KG1 (cell line): ENCODE measurements at regions not wholly inside any gene's neighbourhood (a gene's known extent, or its start where the extent isn't known, plus 50 kb on each side); places are given as distances from the start of the nearest gene placed in this dataset.
"Not testable (repeated sequence)": the region's sequence is repeated elsewhere in the genome, so short reads cannot be mapped to it uniquely, and the experiment has no call there.

Experiments
- DNase-seq: peaks from one replicate; lab custom pipeline; 2025; lab: John Stamatoyannopoulos, UW

- DNase-seq = no peak
Observed at GRCh38 chr21:38614558-38614957, 116.3 kb upstream of the ERG start.

- no peak for DNase-seq
Observed at GRCh38 chr21:38619480-38619879, 121.2 kb upstream of the ERG start.

GRCh38 chr21:38619992-38620479 lies 121.8 kb upstream of the ERG start:
- no peak for DNase-seq

GRCh38 chr21:38621132-38621531 lies 122.9 kb upstream of the ERG start:
- no peak for DNase-seq

GRCh38 chr21:38622081-38622826 lies 124.0 kb upstream of the ERG start:
- DNase-seq = no peak

GRCh38 chr21:38622827-38623209 lies 124.5 kb upstream of the ERG start:
- DNase-seq = no peak

- DNase-seq = no peak
Observed at GRCh38 chr21:38623552-38623951, 125.3 kb upstream of the ERG start.

- no peak for DNase-seq
Observed at GRCh38 chr21:38625000-38625399, 126.7 kb upstream of the ERG start.

- DNase-seq = no peak
Observed at GRCh38 chr21:38626306-38626705, 128.0 kb upstream of the ERG start.

- no peak for DNase-seq
Observed at GRCh38 chr21:38628349-38628748, 130.1 kb upstream of the ERG start.

GRCh38 chr21:38631206-38631605 lies 132.9 kb upstream of the ERG start:
- DNase-seq = no peak

- no peak for DNase-seq
Observed at GRCh38 chr21:38631676-38632075, 133.4 kb upstream of the ERG start.

- DNase-seq = no peak
Observed at GRCh38 chr21:38637161-38637560, 138.9 kb upstream of the ERG start.

GRCh38 chr21:38639571-38640354 lies 141.5 kb upstream of the ERG start:
- DNase-seq = peak; percentile 19

- DNase-seq = not testable (repeated sequence)
Observed at GRCh38 chr21:38640355-38640742, 142.1 kb upstream of the ERG start.

GRCh38 chr21:38643404-38644023 lies 145.2 kb upstream of the ERG start:
- no peak for DNase-seq

- DNase-seq = no peak
Observed at GRCh38 chr21:38645282-38645681, 147.0 kb upstream of the ERG start.

- DNase-seq = no peak
Observed at GRCh38 chr21:38646213-38646837, 148.0 kb upstream of the ERG start.

- no peak for DNase-seq
Observed at GRCh38 chr21:38649120-38649519, 150.8 kb upstream of the ERG start.

- no peak for DNase-seq
Observed at GRCh38 chr21:38651570-38651969, 153.3 kb upstream of the ERG start.

- no peak for DNase-seq
Observed at GRCh38 chr21:38652396-38652795, 153.3 kb upstream of the ETS2 start.

- DNase-seq = no peak
Observed at GRCh38 chr21:38654580-38654979, 151.1 kb upstream of the ETS2 start.
